HFF-Myc (cell line): ENCODE measurements at regions not wholly inside any gene's neighbourhood (a gene's known extent, or its start where the extent isn't known, plus 50 kb on each side); places are given as distances from the start of the nearest gene placed in this dataset.

Experiments used
- DNase-seq: peaks from one replicate; pipeline ENCODE4 v3.0.0-alpha.2; 2011; ENCODE audit warnings: low read depth; ENCODE audit errors: extremely low read depth
- H3K4me3 ChIP-seq: replicated peaks from 2 replicates; pipeline ENCODE4 v1.5.1; 2011; ENCODE audit warnings: low read depth, mild to moderate bottlenecking, control low read depth, low read length
- CTCF ChIP-seq: IDR thresholded peaks from 2 replicates; pipeline ENCODE4 v1.5.1; 2012; ENCODE audit warnings: mild to moderate bottlenecking, low read depth, low read length, control low read depth; ENCODE audit errors: missing control alignments

DNA sequence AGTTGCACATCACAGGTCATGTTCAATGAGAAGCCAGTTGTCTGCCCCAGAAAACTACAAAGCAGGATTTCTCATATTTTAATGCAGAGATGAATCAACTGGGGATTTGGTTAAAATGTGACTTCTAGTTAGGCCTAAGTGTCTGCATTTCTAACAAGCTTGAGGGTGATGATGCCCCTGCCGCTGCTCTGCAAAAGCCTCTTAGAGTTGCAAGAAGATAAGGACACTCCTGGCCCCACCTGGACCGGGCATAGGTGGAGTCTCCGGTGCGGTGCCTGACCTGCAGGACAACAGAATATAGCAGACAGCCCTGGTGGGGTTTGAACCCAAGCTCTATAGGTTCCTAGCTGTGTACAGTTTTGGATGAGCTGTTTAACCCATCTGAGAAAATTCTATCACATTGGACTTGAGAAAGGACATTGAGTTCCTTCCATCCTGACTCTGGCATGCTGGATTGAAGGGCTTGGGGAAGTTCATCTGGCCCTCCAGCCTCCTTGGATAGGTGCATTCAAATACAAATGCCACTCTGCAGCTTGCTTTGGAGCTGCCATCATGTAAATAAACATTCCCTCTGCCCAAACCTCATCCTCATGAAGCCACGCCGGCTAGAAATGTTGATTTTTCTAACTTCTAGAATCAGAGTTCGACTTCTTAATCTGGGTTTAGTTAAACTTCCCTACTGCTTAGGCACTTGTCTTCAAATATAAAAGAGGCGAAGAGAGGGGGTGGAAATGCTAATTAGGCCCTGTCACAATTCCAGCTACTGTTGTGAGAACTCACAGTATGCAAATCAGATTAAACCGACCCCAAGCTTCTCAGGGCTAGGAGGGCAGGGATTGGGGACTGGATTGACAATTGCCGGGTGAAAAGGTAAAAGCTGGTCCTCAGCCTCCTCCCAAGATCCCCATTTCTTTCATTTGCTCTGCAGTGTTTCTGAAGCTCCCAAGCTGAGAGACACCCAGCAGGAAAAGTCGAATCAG, 1225.6 kb downstream of the VRK1 start:
- no peak for DNase-seq
- TF ChIP-seq CTCF: no peak
- no peak overlapping the region for H3K4me3 ChIP-seq

GRCh38 chr14:98028162-98028561, 1231.0 kb downstream of the VRK1 start:
- no peak overlapping the region for H3K4me3 ChIP-seq
- DNase-seq: no peak
- no peak for TF ChIP-seq CTCF

DNA sequence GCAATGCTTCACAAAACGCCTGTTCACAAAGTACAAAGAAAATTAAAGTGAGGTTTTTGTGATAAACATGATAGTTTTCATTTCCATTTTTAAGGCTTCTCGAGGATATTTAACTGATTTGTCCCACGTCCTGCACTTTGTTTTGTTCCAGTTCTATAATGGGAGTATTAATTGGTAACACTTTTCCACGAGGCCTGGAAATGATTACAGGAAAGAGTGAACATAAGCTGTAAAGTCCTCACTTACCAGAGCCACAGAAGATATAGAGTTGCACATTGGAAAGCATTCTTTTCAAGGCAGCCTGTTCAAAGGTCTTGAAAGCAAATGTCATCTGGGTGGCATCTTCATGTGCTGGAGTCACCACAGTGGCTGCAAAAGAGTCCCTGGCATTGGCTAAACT, 1236.6 kb downstream of the BCL11B start:
- TF ChIP-seq CTCF: no peak
- DNase-seq: no peak
- no peak overlapping the region for H3K4me3 ChIP-seq

DNA sequence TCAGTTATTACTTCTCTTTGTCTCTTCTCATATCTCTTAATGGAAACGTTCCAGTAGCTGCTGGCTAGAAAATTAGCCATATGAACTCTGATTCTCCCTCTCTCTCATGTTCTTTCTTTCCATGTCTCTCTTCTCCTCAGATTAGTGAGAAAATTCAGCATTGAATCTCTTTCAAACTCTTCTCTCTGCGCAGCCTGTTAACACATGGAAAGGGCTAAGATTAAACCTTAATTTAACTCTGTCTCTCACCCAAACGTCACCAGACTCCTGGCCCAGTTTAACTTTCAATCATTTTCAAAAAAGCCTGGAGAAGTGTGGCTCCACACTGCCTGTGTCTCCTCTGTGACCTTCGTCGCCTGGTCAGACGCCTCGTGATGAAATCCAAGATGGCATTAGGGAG, 1234.2 kb downstream of the BCL11B start:
- no peak for DNase-seq
- no peak for TF ChIP-seq CTCF
- H3K4me3 ChIP-seq: no peak overlapping the region

DNA sequence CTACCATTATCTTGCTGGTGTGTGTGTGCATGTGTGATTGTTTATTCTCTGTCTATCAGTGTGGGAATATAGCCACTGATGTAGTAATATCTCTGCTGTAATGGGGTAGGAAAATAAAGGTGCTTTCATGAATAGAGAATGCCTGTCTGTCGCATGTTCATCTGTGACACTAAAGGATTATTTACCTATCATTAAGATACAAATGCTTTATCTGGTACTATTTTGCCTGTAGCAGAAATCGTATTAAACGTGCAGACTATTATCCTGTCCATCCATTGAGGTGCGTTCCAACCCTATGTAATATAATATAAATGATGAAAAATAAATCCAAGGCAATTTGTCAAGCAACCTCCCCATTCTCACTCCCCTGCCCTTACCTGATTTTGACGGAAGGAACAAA, 1215.1 kb downstream of the BCL11B start:
- H3K4me3 ChIP-seq: no peak overlapping the region
- no peak for DNase-seq
- TF ChIP-seq CTCF: no peak

GRCh38 chr14:98059106-98059505, 1212.9 kb downstream of the BCL11B start:
- H3K4me3 ChIP-seq: no peak overlapping the region
- no peak for TF ChIP-seq CTCF
- DNase-seq: no peak
